HFF-Myc (cell line): ENCODE measurements at regions not wholly inside any gene's neighbourhood (a gene's known extent, or its start where the extent isn't known, plus 50 kb on each side); places are given as distances from the start of the nearest gene placed in this dataset.

Experiments
- DNase-seq: peaks from one replicate; pipeline ENCODE4 v3.0.0-alpha.2; 2011; ENCODE audit warnings: low read depth; ENCODE audit errors: extremely low read depth
- H3K4me3 ChIP-seq: replicated peaks from 2 replicates; pipeline ENCODE4 v1.5.1; 2011; ENCODE audit warnings: low read depth, mild to moderate bottlenecking, control low read depth, low read length
- TF ChIP-seq, protein P1 (sequence below): IDR thresholded peaks from 2 replicates; pipeline ENCODE4 v1.5.1; 2012; ENCODE audit warnings: mild to moderate bottlenecking, low read depth, low read length, control low read depth; ENCODE audit errors: missing control alignments

- no peak for DNase-seq
- H3K4me3 ChIP-seq, result no peak overlapping the region
- TF ChIP-seq, protein P1, sequence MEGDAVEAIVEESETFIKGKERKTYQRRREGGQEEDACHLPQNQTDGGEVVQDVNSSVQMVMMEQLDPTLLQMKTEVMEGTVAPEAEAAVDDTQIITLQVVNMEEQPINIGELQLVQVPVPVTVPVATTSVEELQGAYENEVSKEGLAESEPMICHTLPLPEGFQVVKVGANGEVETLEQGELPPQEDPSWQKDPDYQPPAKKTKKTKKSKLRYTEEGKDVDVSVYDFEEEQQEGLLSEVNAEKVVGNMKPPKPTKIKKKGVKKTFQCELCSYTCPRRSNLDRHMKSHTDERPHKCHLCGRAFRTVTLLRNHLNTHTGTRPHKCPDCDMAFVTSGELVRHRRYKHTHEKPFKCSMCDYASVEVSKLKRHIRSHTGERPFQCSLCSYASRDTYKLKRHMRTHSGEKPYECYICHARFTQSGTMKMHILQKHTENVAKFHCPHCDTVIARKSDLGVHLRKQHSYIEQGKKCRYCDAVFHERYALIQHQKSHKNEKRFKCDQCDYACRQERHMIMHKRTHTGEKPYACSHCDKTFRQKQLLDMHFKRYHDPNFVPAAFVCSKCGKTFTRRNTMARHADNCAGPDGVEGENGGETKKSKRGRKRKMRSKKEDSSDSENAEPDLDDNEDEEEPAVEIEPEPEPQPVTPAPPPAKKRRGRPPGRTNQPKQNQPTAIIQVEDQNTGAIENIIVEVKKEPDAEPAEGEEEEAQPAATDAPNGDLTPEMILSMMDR, result no peak
These were observed 99.8 kb downstream of the TES start for GRCh38 chr7:116310141-116310540.

- no peak overlapping the region for H3K4me3 ChIP-seq
- no peak for DNase-seq
- TF ChIP-seq, protein P1, result no peak
These were observed 100.9 kb downstream of the TES start for GRCh38 chr7:116311259-116311658.

DNA sequence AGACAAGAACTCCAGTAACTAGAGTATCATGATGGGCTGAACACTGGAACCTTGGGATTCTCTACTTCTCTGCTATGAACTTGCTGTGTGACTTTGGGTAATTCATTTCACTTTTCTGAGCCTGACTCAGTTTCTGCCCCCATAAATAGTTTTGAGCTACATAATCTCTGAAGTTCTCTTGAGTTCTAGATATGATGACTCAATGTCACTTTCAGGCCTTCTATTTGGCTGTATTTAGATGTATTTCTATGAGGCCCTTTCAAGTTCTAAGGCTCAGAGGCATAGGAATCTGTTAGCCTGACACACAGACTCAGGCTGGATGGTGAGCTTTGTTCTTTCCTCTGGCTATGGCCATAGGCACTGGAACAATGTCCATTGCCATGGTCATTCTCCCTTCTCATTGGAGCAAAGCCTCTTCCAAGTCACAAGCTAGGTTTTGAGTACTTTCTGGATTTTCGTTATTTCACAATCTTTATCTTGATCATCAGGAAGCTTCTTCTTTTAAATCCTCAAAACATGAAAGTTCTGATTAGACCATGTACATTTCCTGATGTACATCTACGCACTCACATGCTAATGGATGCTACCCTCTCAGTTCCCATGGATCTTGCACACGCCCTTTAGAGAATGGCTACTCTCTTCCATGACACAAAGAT lies 101.6 kb downstream of the TES start:
- no peak overlapping the region for H3K4me3 ChIP-seq
- TF ChIP-seq, protein P1, result no peak
- no peak for DNase-seq

DNA sequence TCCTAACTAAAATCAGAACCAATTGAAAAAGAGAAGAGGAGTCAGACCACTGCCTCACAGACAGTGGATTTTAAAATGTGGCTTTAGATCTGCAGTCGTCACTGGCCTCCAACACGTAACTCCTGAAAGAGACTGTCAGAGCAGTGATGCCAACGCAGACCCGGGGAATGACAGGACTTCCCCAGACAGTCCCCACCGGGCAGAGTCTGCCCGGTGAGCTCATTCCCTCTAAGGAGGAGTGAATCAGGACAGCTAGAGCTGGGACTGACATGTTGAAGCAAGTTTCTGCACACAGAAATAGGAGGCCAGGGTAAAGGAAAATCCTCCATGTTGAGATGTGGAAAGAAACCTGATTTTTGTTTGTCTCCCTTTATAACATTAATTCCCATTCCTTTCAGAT lies 105.0 kb downstream of the TES start:
- TF ChIP-seq, protein P1, result no peak
- no peak for DNase-seq
- H3K4me3 ChIP-seq, result no peak overlapping the region

GRCh38 chr7:116315803-116316202 lies 105.5 kb downstream of the TES start:
- no peak overlapping the region for H3K4me3 ChIP-seq
- DNase-seq, result no peak
- TF ChIP-seq, protein P1, result no peak

GRCh38 chr7:116316838-116317628 lies 106.7 kb downstream of the TES start:
- peak; percentile 87 for DNase-seq

More at GRCh38 chr7:116316838-116317628, 106.7 kb downstream of the TES start:
- peak overlapping the region; percentile 10; the same call in 1 of the 2 replicates for H3K4me3 ChIP-seq
- TF ChIP-seq, protein P1, result no peak
